ENCODE measurements at regions not wholly inside any gene's neighbourhood (a gene's known extent, or its start where the extent isn't known, plus 50 kb on each side); places are given as distances from the start of the nearest gene placed in this dataset.
A peak's percentile ranks its signal among the peaks of the same experiment; 100 is the strongest.

GRCh38 chr9:36745977-36746376 is 173.3 kb downstream of the MELK start:
- no peak for TF ChIP-seq MAX (IDR thresholded peaks at IDR 0.05; ENCODE audit: low read depth, low read length)
- no peak for TF ChIP-seq POLR2A (IDR thresholded peaks at IDR 0.05; ENCODE audit: extremely low read depth, insufficient read length)
- TF ChIP-seq MYC (IDR thresholded peaks at IDR 0.05; ENCODE audit: low read depth, low read length), result no peak
- no peak for TF ChIP-seq CTCF (IDR thresholded peaks at IDR 0.05; ENCODE audit: low read depth, low read length)

GRCh38 chr9:36746415-36746814 is 173.7 kb downstream of the MELK start:
- TF ChIP-seq CTCF (IDR thresholded peaks at IDR 0.05; ENCODE audit: low read depth, low read length) (no peak), POLR2A (IDR thresholded peaks at IDR 0.05; ENCODE audit: extremely low read depth, insufficient read length) (no peak), MAX (IDR thresholded peaks at IDR 0.05; ENCODE audit: low read depth, low read length) (no peak), MYC (IDR thresholded peaks at IDR 0.05; ENCODE audit: low read depth, low read length) (no peak)

More at GRCh38 chr9:36745977-36746376, 173.3 kb downstream of the MELK start:
- no peak overlapping the region for H3K4me3 ChIP-seq (ENCODE audit: low read depth, low read length)
- no peak for DNase-seq (ENCODE audit: low read depth)

GRCh38 chr9:36748322-36748899 is 175.7 kb downstream of the MELK start:
- no peak overlapping the region for H3K4me3 ChIP-seq (ENCODE audit: low read depth, low read length)
- DNase-seq (ENCODE audit: low read depth), result peak; percentile 36
- TF ChIP-seq MAX (IDR thresholded peaks at IDR 0.05; ENCODE audit: low read depth, low read length), result no peak
- no peak for TF ChIP-seq MYC (IDR thresholded peaks at IDR 0.05; ENCODE audit: low read depth, low read length)
- no peak for TF ChIP-seq POLR2A (IDR thresholded peaks at IDR 0.05; ENCODE audit: extremely low read depth, insufficient read length)
- TF ChIP-seq CTCF (IDR thresholded peaks at IDR 0.05; ENCODE audit: low read depth, low read length), result no peak

More at GRCh38 chr9:36746415-36746814, 173.7 kb downstream of the MELK start:
- DNase-seq (ENCODE audit: low read depth), result no peak
- H3K4me3 ChIP-seq (ENCODE audit: low read depth, low read length), result no peak overlapping the region

- no peak for DNase-seq (ENCODE audit: low read depth)
- TF ChIP-seq POLR2A (IDR thresholded peaks at IDR 0.05; ENCODE audit: extremely low read depth, insufficient read length), result no peak
- no peak for TF ChIP-seq MAX (IDR thresholded peaks at IDR 0.05; ENCODE audit: low read depth, low read length)
- no peak for TF ChIP-seq CTCF (IDR thresholded peaks at IDR 0.05; ENCODE audit: low read depth, low read length)
- TF ChIP-seq MYC (IDR thresholded peaks at IDR 0.05; ENCODE audit: low read depth, low read length), result no peak
- H3K4me3 ChIP-seq (ENCODE audit: low read depth, low read length), result no peak overlapping the region
Observed at GRCh38 chr9:36749461-36749860, 176.8 kb downstream of the MELK start.

- TF ChIP-seq CTCF (IDR thresholded peaks at IDR 0.05; ENCODE audit: low read depth, low read length) (no peak), MYC (IDR thresholded peaks at IDR 0.05; ENCODE audit: low read depth, low read length) (no peak), POLR2A (IDR thresholded peaks at IDR 0.05; ENCODE audit: extremely low read depth, insufficient read length) (no peak), MAX (IDR thresholded peaks at IDR 0.05; ENCODE audit: low read depth, low read length) (no peak)
- H3K4me3 ChIP-seq (ENCODE audit: low read depth, low read length), result no peak overlapping the region
- DNase-seq (ENCODE audit: low read depth), result no peak
Observed at GRCh38 chr9:36750630-36751029, 177.9 kb downstream of the MELK start.
